ENCODE measurements at regions not wholly inside any gene's neighbourhood (a gene's known extent, or its start where the extent isn't known, plus 50 kb on each side); places are given as distances from the start of the nearest gene placed in this dataset.

DNA sequence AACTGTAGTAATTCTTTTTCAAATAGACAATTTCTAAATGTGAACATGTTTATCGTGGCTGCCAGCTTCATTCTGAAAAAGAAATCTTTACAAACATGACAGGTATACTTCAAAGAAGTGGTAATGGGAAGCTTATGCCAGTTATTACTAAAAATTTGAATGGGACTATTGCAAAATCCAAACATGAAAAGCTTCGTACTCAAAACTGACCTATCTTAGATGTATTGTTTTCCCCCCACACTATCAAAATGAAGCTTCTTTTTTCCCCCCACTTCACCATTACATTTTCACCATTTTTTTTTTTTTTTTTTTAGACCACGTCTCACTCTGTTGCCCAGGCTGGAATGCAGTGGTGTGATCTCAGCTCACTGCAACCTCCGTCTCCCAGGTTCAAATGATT is 50.4 kb upstream of the SERTAD2 start:
- CTCF ChIA-PET = interaction anchor here (1.1 to 1.5 kb wide), 2 partner anchors 9 to 18 kb away, joined by 3 to 4 read pairs; no protein-coding TSS in a partner anchor

DNA sequence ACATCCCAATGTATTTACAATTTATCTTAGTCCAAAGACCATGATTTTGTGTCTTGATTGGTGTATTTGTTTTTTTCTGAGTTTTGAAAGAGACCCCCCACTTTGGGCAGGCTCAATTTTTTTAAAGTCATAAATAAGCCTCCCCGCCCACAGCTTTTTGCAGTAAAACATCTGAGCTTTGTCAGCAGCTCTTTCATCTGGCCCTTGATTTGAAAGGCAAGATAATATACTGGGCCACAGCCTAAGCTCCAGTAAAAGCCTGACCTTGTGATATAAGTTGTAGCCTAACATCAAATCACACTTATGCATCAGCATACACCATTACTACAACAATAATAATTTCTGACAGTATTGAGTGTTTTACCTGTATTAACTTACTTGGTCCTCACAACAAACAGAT is 51.3 kb upstream of the SERTAD2 start:
- no peak for DNase-seq
- CTCF ChIA-PET = interaction anchor here (1.0 to 1.5 kb wide), 3 partner anchors 9 to 17 kb away, joined by 3 to 4 read pairs (median 4); no protein-coding TSS in a partner anchor
- H3K36me3 Mint-ChIP-seq = peaks cover 4% of the 10 kb centered on the region
- H3K27ac Mint-ChIP-seq = no peak overlapping the region
- no peak overlapping the region for H3K4me3 Mint-ChIP-seq
- H3K27me3 Mint-ChIP-seq = no peaks in the 10 kb centered on the region
- peaks cover 7% of the 10 kb centered on the region for H3K9me3 Mint-ChIP-seq
- peaks cover 9% of the 10 kb centered on the region for H3K4me1 Mint-ChIP-seq

More for the DNA sequence above, 50.4 kb upstream of the SERTAD2 start:
- Mint-ChIP-seq H3K9me3 (peaks cover 8% of the 10 kb centered on the region), H3K4me3 (no peak overlapping the region), H3K4me1 (peaks cover 16% of the 10 kb centered on the region), H3K27ac (no peak overlapping the region), H3K27me3 (no peaks in the 10 kb centered on the region), H3K36me3 (peaks cover 6% of the 10 kb centered on the region)
- no peak for DNase-seq

DNA sequence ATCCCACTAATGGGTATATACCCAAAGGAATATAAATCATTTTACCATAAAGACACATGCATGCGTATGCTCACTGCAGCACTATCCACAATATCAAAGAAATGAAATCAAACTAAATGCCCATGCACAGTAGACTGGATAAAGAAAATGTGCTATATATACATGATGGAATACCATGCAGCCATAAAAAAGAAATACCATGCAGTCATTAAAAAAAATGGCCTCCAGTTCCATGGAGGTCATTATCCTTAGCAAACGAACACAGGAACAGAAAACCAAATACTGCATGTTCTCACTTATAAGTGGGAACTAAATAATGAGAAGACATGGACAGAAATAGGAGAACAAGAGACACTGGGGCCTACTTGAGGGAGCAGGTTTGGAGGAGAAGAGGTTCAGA is 53.6 kb upstream of the SERTAD2 start:
- no peak overlapping the region for H3K27ac Mint-ChIP-seq
- no peak for DNase-seq
- H3K27me3 Mint-ChIP-seq = no peaks in the 10 kb centered on the region
- CTCF ChIA-PET = no interaction called here
- peaks cover 16% of the 10 kb centered on the region for H3K4me1 Mint-ChIP-seq
- H3K9me3 Mint-ChIP-seq = peaks cover 7% of the 10 kb centered on the region
- H3K4me3 Mint-ChIP-seq = no peak overlapping the region
- H3K36me3 Mint-ChIP-seq = peaks cover 4% of the 10 kb centered on the region

DNA sequence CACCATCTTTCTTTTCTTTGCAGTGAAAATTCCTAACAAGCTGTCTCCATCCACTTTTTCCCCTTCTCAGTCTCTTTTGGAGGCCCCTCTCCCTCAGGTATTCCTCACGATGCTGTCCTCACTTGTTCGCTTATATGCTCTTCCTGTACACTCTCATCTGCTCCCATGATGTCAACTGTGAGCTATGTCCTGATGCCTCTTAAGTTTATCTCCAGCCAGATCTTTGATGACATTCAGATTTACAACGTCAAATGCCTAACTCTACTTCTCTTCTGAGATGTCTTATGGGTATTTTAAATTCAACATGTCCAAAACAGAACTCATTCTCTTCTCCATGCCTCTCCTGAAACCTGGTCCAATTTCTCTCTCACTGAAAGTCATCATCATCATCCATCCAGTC is 55.1 kb upstream of the SERTAD2 start:
- H3K4me1 Mint-ChIP-seq = peaks cover 18% of the 10 kb centered on the region
- CTCF ChIA-PET = no interaction called here
- H3K27me3 Mint-ChIP-seq = no peaks in the 10 kb centered on the region
- peaks cover 7% of the 10 kb centered on the region for H3K9me3 Mint-ChIP-seq
- DNase-seq = no peak
- no peak overlapping the region for H3K4me3 Mint-ChIP-seq
- peaks cover 4% of the 10 kb centered on the region for H3K36me3 Mint-ChIP-seq
- H3K27ac Mint-ChIP-seq = no peak overlapping the region

DNA sequence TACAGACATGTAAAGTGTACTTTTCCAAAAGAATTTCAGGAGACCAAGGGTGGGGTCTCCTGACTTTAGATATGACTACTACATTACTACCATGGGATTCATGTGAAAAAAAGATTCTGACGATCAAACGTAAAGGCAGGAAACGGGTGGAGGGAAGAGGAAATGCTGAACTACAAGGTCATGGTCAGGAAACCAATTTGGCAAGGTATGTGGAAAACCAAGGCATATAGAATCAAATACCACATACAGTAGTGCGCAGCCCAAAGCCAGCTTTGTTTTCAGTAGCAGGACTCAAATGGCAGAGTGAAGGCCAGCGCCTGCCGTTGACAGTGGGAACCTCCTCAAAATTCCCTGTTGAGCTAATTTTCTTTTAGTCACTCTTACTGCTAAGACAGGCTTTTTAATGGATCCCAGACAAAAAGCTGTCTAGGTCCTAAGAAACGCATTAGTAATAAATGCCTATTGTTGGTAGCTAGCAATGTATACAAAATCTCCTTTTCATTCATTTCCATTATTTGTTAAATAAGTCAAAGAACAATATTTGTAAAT is 57.6 kb upstream of the SERTAD2 start:
- H3K36me3 Mint-ChIP-seq = peaks cover 4% of the 10 kb centered on the region
- H3K27me3 Mint-ChIP-seq = no peaks in the 10 kb centered on the region
- peaks cover 7% of the 10 kb centered on the region for H3K9me3 Mint-ChIP-seq
- H3K4me3 Mint-ChIP-seq = no peak overlapping the region
- DNase-seq = peak; percentile 25
- H3K27ac Mint-ChIP-seq = peak overlapping the region; percentile 51
- CTCF ChIA-PET = interaction anchor here (1.3 kb wide), 1 partner anchor 58 kb away, joined by 8 read pairs; the partner anchor contains the start of gene SERTAD2
- peaks cover 18% of the 10 kb centered on the region for H3K4me1 Mint-ChIP-seq

DNA sequence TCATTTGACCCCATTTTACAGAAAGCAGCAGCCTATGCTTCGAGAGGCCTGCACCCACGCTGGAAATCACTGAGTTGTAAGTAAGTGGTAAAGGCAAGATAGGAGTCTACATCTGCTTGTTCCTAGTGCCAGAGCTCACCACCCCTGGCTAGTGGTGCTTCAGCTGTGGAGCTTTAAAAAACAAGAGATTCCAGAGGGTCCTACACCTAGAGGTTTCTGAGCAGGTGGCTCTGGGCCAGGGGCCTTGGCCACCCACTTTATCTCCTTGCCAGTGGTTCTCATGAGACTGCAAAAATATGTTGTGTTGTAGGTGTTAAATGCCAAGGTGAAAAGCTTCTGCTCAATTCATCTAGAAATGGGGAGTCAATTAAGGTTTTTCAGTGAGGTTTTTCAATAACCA is 60.0 kb upstream of the SERTAD2 start:
- H3K9me3 Mint-ChIP-seq = no peaks in the 10 kb centered on the region
- no peaks in the 10 kb centered on the region for H3K36me3 Mint-ChIP-seq

DNA sequence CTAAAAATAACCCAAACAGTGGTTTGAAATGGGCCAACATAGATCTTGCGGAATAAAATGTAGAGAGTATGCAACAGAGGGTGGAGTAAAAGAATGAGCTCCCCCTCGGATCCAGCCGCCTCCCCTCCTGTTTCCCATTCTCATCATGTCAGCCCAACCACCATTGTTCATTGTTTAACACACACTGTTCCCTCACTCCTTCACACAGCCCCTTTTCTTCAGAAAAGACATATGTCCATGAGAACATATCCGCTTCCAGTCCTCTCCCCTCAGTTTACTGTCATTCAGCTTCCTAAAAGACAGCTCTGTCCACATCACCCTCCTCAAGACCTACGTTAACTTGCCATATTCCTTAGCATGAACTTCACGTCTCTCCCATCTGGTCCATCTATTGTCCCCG is 62.9 kb upstream of the SERTAD2 start:
- H3K27ac Mint-ChIP-seq = no peak overlapping the region
- no peaks in the 10 kb centered on the region for H3K36me3 Mint-ChIP-seq
- H3K4me1 Mint-ChIP-seq = peaks cover 12% of the 10 kb centered on the region
- H3K9me3 Mint-ChIP-seq = no peaks in the 10 kb centered on the region
- no peak overlapping the region for H3K4me3 Mint-ChIP-seq
- CTCF ChIA-PET = interaction anchor here (1.2 kb wide), 1 partner anchor 12 kb away, joined by 3 read pairs; no protein-coding TSS in a partner anchor
- no peak for DNase-seq
- peaks cover 4% of the 10 kb centered on the region for H3K27me3 Mint-ChIP-seq

More for the DNA sequence above, 60.0 kb upstream of the SERTAD2 start:
- Mint-ChIP-seq H3K4me3 (no peak overlapping the region), H3K4me1 (peaks cover 18% of the 10 kb centered on the region), H3K27me3 (peaks cover 4% of the 10 kb centered on the region), H3K27ac (no peak overlapping the region)
- DNase-seq = no peak
- CTCF ChIA-PET = interaction anchor here (1.0 to 1.4 kb wide), 3 partner anchors 9 to 68 kb away, joined by 3 to 4 read pairs (median 3); no protein-coding TSS in a partner anchor

DNA sequence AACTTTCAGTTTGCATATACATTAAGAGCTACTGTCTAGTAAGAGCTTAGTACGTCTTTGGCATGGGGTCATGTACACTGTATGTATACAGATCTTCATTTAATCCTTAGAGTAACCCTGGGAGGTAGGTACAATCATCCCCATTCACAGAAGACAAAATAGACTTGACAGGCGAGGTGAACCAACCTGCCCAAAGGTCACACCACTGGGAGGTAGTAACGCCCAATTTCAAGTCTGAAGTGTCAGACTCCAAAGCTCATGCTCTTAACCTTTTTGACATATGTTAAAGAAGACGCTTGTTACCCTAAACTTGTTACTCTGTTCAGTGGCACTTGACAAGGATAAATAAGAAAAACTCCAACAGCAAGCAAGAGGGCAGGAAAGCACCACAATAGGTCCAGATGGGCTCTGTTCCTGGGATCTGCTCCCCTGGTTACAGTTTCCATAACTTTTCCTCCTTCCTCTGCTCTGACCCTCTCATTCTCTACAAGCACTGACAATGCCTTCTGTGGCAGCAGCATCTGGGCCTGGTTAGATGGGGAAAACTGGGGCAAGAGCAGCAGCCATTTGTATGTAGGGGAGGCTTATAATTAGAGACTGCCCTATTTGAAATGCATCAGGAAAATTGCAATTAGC is 64.7 kb upstream of the SERTAD2 start:
- no peak overlapping the region for H3K27ac Mint-ChIP-seq
- H3K27me3 Mint-ChIP-seq = peaks cover 4% of the 10 kb centered on the region
- CTCF ChIA-PET = interaction anchor here (1.2 to 1.7 kb wide), 2 partner anchors 9 to 113 kb away, joined by 3 to 4 read pairs; no protein-coding TSS in a partner anchor
- no peaks in the 10 kb centered on the region for H3K9me3 Mint-ChIP-seq
- no peak overlapping the region for H3K4me3 Mint-ChIP-seq
- H3K36me3 Mint-ChIP-seq = no peaks in the 10 kb centered on the region
- no peak for DNase-seq
- H3K4me1 Mint-ChIP-seq = peaks cover 4% of the 10 kb centered on the region

DNA sequence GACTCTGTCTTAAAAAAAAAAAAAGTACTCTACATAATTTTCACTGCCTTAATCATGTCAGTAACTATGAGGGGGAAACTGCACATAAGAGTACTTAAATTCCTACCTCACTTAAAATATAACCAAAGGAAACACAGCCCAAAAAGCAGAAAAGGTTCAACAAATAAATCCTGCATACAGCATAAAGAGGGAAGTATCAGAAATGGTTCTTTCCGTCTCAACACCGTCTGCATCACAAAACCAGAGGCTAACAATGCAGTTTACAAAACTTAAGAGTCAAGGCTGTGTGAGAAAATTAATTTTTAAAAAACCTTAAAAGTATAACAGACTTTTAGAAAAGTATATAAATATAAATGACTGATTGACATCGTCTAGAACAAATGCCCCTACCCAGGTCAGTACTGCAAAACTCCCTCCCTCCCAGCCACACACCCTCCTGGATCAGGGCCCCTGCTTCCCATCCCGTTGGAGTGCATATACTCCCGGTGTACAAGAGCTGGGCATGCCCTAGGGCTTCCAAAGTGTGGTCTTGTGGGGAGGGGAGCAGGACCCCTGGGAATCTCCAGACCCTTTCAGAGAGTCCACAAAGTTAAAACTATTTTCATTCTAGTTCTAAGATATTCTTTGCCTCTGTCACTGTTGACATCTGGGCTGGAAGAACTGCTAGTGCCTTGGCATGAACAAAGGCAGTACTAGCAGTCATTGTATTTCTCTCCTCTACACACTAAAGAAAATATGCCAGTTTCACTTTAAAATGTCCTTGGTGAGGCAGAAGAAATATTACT is 67.0 kb upstream of the SERTAD2 start:
- DNase-seq = no peak
- no peaks in the 10 kb centered on the region for H3K9me3 Mint-ChIP-seq
- H3K27ac Mint-ChIP-seq = no peak overlapping the region
- peaks cover 4% of the 10 kb centered on the region for H3K4me1 Mint-ChIP-seq
- no peak overlapping the region for H3K4me3 Mint-ChIP-seq
- CTCF ChIA-PET = no interaction called here
- H3K36me3 Mint-ChIP-seq = peaks cover 1% of the 10 kb centered on the region
- H3K27me3 Mint-ChIP-seq = peaks cover 4% of the 10 kb centered on the region

DNA sequence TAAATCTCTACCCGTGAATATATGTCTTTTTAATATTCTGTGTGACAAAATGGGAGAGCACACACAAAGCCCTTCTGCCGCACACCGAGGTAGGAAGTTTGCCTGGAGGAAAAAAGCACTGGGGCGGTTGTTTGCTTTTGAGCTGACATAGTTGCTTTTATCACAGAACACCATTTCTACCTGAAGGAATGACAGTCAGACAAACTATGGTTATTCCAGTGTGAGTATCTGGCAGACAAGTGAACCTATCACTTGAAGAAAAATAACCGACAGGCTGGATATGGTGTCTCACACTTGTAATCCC is 67.6 kb upstream of the SERTAD2 start:
- Mint-ChIP-seq H3K27ac (no peak overlapping the region), H3K27me3 (peaks cover 4% of the 10 kb centered on the region), H3K4me1 (peaks cover 7% of the 10 kb centered on the region), H3K36me3 (peaks cover 1% of the 10 kb centered on the region), H3K9me3 (no peaks in the 10 kb centered on the region), H3K4me3 (no peak overlapping the region)
- no peak for DNase-seq
- CTCF ChIA-PET = no interaction called here

DNA sequence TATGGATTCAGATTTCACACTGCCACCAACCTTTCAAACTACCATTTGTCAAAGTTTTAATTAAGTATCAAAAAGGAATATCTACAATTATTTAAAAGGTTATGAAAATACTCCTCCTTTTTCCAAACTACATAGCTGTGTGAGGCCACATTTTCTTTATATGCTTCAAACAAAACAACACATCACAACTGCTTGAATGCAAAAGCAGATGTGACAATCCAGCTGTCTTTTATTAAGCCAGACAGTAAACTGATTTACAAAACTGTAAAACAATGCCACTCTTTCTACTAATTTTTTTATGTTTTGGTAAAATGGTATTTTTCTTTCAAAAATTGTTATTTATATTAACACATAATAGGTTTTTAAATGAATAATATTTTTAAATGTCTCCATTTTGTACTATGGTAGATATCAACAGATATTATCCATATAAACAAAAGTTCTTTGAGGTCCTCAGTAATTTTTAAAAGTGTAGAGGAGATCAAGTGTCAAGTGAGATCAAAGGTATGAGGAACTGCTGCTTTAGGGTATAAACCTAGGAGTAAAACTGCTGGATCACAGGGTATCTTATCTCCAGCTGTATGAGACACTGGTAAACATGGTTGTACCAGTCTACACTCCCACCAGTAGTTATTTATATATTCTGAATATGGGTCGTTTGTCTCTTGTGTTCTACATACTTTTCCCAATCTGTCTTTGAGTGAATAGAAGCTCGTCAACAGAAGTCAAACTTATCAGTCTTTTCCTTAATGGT is 68.8 kb upstream of the SERTAD2 start:
- no peak for DNase-seq
- Mint-ChIP-seq H3K4me1 (peaks cover 19% of the 10 kb centered on the region), H3K36me3 (peaks cover 1% of the 10 kb centered on the region)

DNA sequence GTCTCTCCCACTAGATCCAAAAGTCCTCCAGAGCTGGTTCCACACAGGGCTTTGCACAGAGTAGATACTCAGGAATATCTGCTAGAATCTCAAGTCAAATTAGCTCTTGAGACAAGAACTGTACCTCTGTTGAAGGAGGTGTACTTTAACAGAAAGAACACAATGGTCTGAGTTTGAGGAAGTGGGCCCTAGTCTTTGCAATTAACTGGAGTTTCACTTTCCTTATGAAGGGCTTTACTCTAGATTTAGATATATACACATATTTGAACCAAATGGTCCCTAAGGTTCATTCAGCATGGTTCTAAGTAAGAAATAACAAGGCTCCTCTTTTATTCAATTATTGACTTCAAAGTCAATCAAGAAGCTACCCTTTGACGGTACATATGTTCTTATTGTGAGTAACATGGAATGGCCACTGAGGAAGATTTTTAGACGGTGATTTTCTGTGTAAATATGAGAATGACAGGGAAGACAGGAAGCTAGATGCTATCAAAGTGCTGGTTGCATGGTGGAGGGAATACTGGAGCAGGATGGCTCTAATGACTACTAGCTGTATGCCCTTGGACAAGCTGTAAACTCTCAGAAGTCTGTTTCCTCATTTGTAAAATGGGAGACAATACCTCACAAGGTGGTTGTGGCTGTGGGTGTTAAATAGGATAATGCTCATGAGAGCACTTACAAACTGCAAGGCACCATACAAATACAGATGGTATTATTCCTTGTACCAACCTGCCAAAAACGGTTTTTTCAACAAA is 73.5 kb upstream of the SERTAD2 start:
- Mint-ChIP-seq H3K4me1 (peaks cover 52% of the 10 kb centered on the region), H3K36me3 (peaks cover 3% of the 10 kb centered on the region), H3K27me3 (no peaks in the 10 kb centered on the region), H3K4me3 (peak overlapping the region; percentile 11), H3K9me3 (no peaks in the 10 kb centered on the region), H3K27ac (peak overlapping the region; percentile 83)
- DNase-seq = no peak
- CTCF ChIA-PET = interaction anchor here (0.7 to 2.6 kb wide), 9 partner anchors 8 to 104 kb away, joined by 3 to 10 read pairs (median 4); partner anchors contain the start of gene SERTAD2

More for the DNA sequence above, 68.8 kb upstream of the SERTAD2 start:
- Mint-ChIP-seq H3K9me3 (no peaks in the 10 kb centered on the region), H3K4me3 (no peak overlapping the region), H3K27ac (no peak overlapping the region), H3K27me3 (no peaks in the 10 kb centered on the region)
- CTCF ChIA-PET = interaction anchor here (0.8 to 1.3 kb wide), 2 partner anchors 18 to 76 kb away, joined by 3 to 4 read pairs; no protein-coding TSS in a partner anchor

DNA sequence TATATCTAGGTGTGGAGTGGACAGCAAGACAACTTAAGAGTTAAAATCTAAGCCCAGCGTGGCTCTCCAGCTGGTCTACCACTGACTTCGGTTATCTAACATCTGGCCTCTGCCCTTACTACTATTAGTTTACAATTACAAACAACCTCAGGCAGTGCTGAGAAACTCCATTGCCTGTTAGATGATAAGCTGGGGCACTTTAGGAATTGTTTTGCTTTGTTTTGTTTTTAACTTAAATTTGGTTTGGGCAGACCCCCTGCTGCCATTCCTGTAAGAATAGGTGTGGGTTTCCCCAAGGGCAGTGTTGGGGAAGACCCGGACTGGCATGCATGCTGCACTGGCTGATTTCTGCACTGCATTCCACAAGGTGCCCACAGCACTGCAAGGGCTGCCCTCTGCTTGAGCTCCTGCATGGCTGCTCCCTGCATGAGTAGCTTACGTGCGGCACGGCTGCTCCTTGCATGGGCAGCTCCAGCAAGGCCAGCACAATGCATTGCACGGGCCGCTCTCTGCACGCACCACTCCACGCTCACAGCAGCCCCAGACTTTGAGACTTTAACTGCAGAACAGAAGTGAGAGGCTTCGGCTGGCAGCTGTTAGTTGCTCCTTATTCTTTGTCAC is 74.2 kb upstream of the SERTAD2 start:
- Mint-ChIP-seq H3K4me1 (peaks cover 52% of the 10 kb centered on the region), H3K4me3 (no peak overlapping the region), H3K27me3 (no peaks in the 10 kb centered on the region), H3K9me3 (no peaks in the 10 kb centered on the region), H3K27ac (peak overlapping the region; percentile 83), H3K36me3 (peaks cover 3% of the 10 kb centered on the region)
- CTCF ChIA-PET = interaction anchor here (0.6 to 2.6 kb wide), 9 partner anchors 9 to 103 kb away, joined by 3 to 10 read pairs (median 4); no protein-coding TSS in a partner anchor
- DNase-seq = no peak
